ENCODE measurements at regions not wholly inside any gene's neighbourhood (a gene's known extent, or its start where the extent isn't known, plus 50 kb on each side); places are given as distances from the start of the nearest gene placed in this dataset.

- Histone ChIP-seq H3K27me3 (no peaks in the 10 kb centered on the region), H3K4me3 (no peak overlapping the region), H3K9me3 (no peaks in the 10 kb centered on the region), H3K36me3 (no peaks in the 10 kb centered on the region)
- DNase-seq: no peak
Observed at GRCh38 chr18:68102117-68102516, 585.6 kb upstream of the DSEL start.

- Histone ChIP-seq H3K36me3 (no peaks in the 10 kb centered on the region), H3K4me3 (no peak overlapping the region), H3K9me3 (no peaks in the 10 kb centered on the region), H3K27me3 (no peaks in the 10 kb centered on the region)
- DNase-seq: no peak
Observed at GRCh38 chr18:68098655-68099054, 582.1 kb upstream of the DSEL start.

GRCh38 chr18:68086481-68086880 lies 570.0 kb upstream of the DSEL start:
- Histone ChIP-seq H3K27me3 (no peaks in the 10 kb centered on the region), H3K36me3 (no peaks in the 10 kb centered on the region), H3K9me3 (no peaks in the 10 kb centered on the region), H3K4me3 (no peak overlapping the region)
- no peak for DNase-seq

- H3K27me3 ChIP-seq: no peaks in the 10 kb centered on the region
Observed at GRCh38 chr18:68085251-68085650, 568.7 kb upstream of the DSEL start.

GRCh38 chr18:68083776-68084175 lies 567.3 kb upstream of the DSEL start:
- Histone ChIP-seq H3K36me3 (no peaks in the 10 kb centered on the region), H3K9me3 (no peaks in the 10 kb centered on the region), H3K27me3 (no peaks in the 10 kb centered on the region), H3K4me3 (no peak overlapping the region)
- DNase-seq: no peak

More at GRCh38 chr18:68085251-68085650, 568.7 kb upstream of the DSEL start:
- Histone ChIP-seq H3K36me3 (no peaks in the 10 kb centered on the region), H3K4me3 (no peak overlapping the region), H3K9me3 (no peaks in the 10 kb centered on the region)
- DNase-seq: no peak

GRCh38 chr18:68083131-68083530 lies 566.6 kb upstream of the DSEL start:
- H3K27me3 ChIP-seq: no peaks in the 10 kb centered on the region
- H3K4me3 ChIP-seq: no peak overlapping the region
- DNase-seq: no peak
- no peaks in the 10 kb centered on the region for H3K36me3 ChIP-seq
- H3K9me3 ChIP-seq: no peaks in the 10 kb centered on the region

- Histone ChIP-seq H3K4me3 (no peak overlapping the region), H3K36me3 (no peaks in the 10 kb centered on the region), H3K9me3 (no peaks in the 10 kb centered on the region), H3K27me3 (no peaks in the 10 kb centered on the region)
- DNase-seq: no peak
Observed at GRCh38 chr18:68072744-68073143, 556.2 kb upstream of the DSEL start.

- no peaks in the 10 kb centered on the region for H3K27me3 ChIP-seq
- H3K9me3 ChIP-seq: peaks cover 3% of the 10 kb centered on the region
- H3K4me3 ChIP-seq: no peak overlapping the region
- no peak for DNase-seq
- H3K36me3 ChIP-seq: no peaks in the 10 kb centered on the region
Observed at GRCh38 chr18:68060871-68061270, 544.4 kb upstream of the DSEL start.

GRCh38 chr18:68056936-68057335 lies 540.4 kb upstream of the DSEL start:
- Histone ChIP-seq H3K36me3 (no peaks in the 10 kb centered on the region), H3K27me3 (no peaks in the 10 kb centered on the region), H3K4me3 (no peak overlapping the region), H3K9me3 (no peaks in the 10 kb centered on the region)
- DNase-seq: no peak

- H3K36me3 ChIP-seq: no peaks in the 10 kb centered on the region
- H3K4me3 ChIP-seq: no peak overlapping the region
- no peaks in the 10 kb centered on the region for H3K27me3 ChIP-seq
- no peaks in the 10 kb centered on the region for H3K9me3 ChIP-seq
- no peak for DNase-seq
Observed at GRCh38 chr18:68054669-68055068, 538.1 kb upstream of the DSEL start.

GRCh38 chr18:68053290-68053689 lies 536.8 kb upstream of the DSEL start:
- no peaks in the 10 kb centered on the region for H3K36me3 ChIP-seq
- no peak overlapping the region for H3K4me3 ChIP-seq
- H3K9me3 ChIP-seq: no peaks in the 10 kb centered on the region
- no peaks in the 10 kb centered on the region for H3K27me3 ChIP-seq
- DNase-seq: no peak

GRCh38 chr18:68041327-68041726 lies 524.8 kb upstream of the DSEL start:
- H3K9me3 ChIP-seq: no peaks in the 10 kb centered on the region
- no peaks in the 10 kb centered on the region for H3K36me3 ChIP-seq
- no peak for DNase-seq
- no peak overlapping the region for H3K4me3 ChIP-seq
- no peaks in the 10 kb centered on the region for H3K27me3 ChIP-seq

GRCh38 chr18:68040198-68040597 lies 523.7 kb upstream of the DSEL start:
- Histone ChIP-seq H3K9me3 (no peaks in the 10 kb centered on the region), H3K27me3 (no peaks in the 10 kb centered on the region), H3K4me3 (no peak overlapping the region), H3K36me3 (no peaks in the 10 kb centered on the region)
- no peak for DNase-seq

GRCh38 chr18:68035774-68036522 lies 519.4 kb upstream of the DSEL start:
- no peaks in the 10 kb centered on the region for H3K27me3 ChIP-seq
- H3K36me3 ChIP-seq: no peaks in the 10 kb centered on the region
- H3K9me3 ChIP-seq: no peaks in the 10 kb centered on the region
- no peak overlapping the region for H3K4me3 ChIP-seq
- DNase-seq: no peak

- DNase-seq: no peak
- H3K9me3 ChIP-seq: no peaks in the 10 kb centered on the region
- H3K4me3 ChIP-seq: no peak overlapping the region
- H3K27me3 ChIP-seq: no peaks in the 10 kb centered on the region
- H3K36me3 ChIP-seq: no peaks in the 10 kb centered on the region
Observed at GRCh38 chr18:68034296-68034695, 517.8 kb upstream of the DSEL start.

GRCh38 chr18:68033466-68033865 lies 516.9 kb upstream of the DSEL start:
- DNase-seq: no peak
- Histone ChIP-seq H3K9me3 (no peaks in the 10 kb centered on the region), H3K4me3 (no peak overlapping the region), H3K36me3 (no peaks in the 10 kb centered on the region), H3K27me3 (no peaks in the 10 kb centered on the region)

- no peak for DNase-seq
- Histone ChIP-seq H3K36me3 (no peaks in the 10 kb centered on the region), H3K4me3 (no peak overlapping the region), H3K27me3 (no peaks in the 10 kb centered on the region), H3K9me3 (no peaks in the 10 kb centered on the region)
Observed at GRCh38 chr18:68024716-68025115, 508.2 kb upstream of the DSEL start.

GRCh38 chr18:68017385-68017784 lies 500.9 kb upstream of the DSEL start:
- H3K36me3 ChIP-seq: no peaks in the 10 kb centered on the region
- peak; percentile 34 for DNase-seq
- no peak overlapping the region for H3K4me3 ChIP-seq
- no peaks in the 10 kb centered on the region for H3K9me3 ChIP-seq
- H3K27me3 ChIP-seq: no peaks in the 10 kb centered on the region
